Sigmoid colon (tissue), 4 donors: ENCODE measurements at regions not wholly inside any gene's neighbourhood (a gene's known extent, or its start where the extent isn't known, plus 50 kb on each side); places are given as distances from the start of the nearest gene placed in this dataset.

ENCODE experiments used
- EP300 ChIP-seq, 4 donors: sonication (generic); formaldehyde crosslinking; IDR thresholded peaks; one replicate each; pipeline ENCODE4 v1.6.1; 2017; ENCODE audit warnings: antibody characterized with exemption in 4 of 4
- POLR2AphosphoS5 ChIP-seq, 4 donors: sonication (generic); formaldehyde crosslinking; IDR thresholded peaks; one replicate each; pipeline ENCODE4 v1.6.1; 2017; ENCODE audit warnings: antibody characterized with exemption in 4 of 4
- TF ChIP-seq, protein P1 (sequence below), 4 experiments: fragments of 450-650 bp in 3 of 4; fragments of 200-600 bp in 1 of 4; IDR thresholded peaks; one replicate each; pipeline ENCODE4 v1.5.1; 2016 to 2019; ENCODE audit warnings: antibody characterized with exemption in 4 of 4, mild to moderate bottlenecking in 3 of 4, moderate library complexity in 2 of 4

DNA sequence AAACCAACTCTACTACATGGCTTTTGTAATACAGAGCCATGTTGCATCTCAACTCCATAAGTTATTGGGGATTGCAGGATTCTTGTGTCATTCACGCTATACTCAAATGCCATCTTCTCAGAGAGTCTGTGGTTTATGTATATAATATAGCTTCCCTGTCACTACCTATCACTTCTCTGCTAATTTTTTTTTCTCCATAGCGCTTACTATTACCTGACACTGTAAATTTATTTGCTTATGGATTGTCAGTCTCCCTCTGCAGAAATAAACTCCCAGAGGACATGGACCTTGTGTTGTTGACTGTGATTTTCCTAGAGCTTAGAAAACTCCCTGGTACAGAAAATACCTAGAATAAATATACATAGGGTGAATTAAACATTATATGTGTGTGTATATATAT is 990.5 kb downstream of the TBL1XR1 start:
- TF ChIP-seq, protein P1, sequence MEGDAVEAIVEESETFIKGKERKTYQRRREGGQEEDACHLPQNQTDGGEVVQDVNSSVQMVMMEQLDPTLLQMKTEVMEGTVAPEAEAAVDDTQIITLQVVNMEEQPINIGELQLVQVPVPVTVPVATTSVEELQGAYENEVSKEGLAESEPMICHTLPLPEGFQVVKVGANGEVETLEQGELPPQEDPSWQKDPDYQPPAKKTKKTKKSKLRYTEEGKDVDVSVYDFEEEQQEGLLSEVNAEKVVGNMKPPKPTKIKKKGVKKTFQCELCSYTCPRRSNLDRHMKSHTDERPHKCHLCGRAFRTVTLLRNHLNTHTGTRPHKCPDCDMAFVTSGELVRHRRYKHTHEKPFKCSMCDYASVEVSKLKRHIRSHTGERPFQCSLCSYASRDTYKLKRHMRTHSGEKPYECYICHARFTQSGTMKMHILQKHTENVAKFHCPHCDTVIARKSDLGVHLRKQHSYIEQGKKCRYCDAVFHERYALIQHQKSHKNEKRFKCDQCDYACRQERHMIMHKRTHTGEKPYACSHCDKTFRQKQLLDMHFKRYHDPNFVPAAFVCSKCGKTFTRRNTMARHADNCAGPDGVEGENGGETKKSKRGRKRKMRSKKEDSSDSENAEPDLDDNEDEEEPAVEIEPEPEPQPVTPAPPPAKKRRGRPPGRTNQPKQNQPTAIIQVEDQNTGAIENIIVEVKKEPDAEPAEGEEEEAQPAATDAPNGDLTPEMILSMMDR (IDR thresholded peaks at IDR 0.05), result no peak
- no peak for TF ChIP-seq POLR2AphosphoS5 (IDR thresholded peaks at IDR 0.05)
- TF ChIP-seq EP300 (IDR thresholded peaks at IDR 0.05), result no peak
